C4-2B (cell line): ENCODE measurements at regions not wholly inside any gene's neighbourhood (a gene's known extent, or its start where the extent isn't known, plus 50 kb on each side); places are given as distances from the start of the nearest gene placed in this dataset.

ENCODE experiments used
- CTCF ChIP-seq: fragments of 450-650 bp; conservative IDR thresholded peaks from 2 replicates; pipeline ENCODE4 v1.5.1; 2017; ENCODE audit warnings: mild to moderate bottlenecking
- ZFX ChIP-seq: fragments of 450-650 bp; IDR thresholded peaks from 2 replicates; pipeline ENCODE4 v1.6.1; 2017

GRCh38 chr2:51265539-51265938 is 233.6 kb upstream of the NRXN1 start:
- TF ChIP-seq CTCF (no peak), ZFX (no peak)
